HCT116 (cell line): ENCODE measurements at regions not wholly inside any gene's neighbourhood (a gene's known extent, or its start where the extent isn't known, plus 50 kb on each side); places are given as distances from the start of the nearest gene placed in this dataset.

Experiments used
- ATAC-seq: fragments of 200-7000 bp; cut with Tn5 transposase; 2 replicates; pipeline ENCODE4 v1.9.1; 2020; ENCODE audit warnings: mild to moderate bottlenecking, moderate library complexity
- BruUV-seq: library from RNA; stranded (reverse); fragments of 400-500 nt; replicated peaks from 2 replicates; lab custom pipeline; 2021; lab: Mats Ljungman, UMichigan
- CTCF ChIA-PET: fragments of 300-600 bp; sonication (Branson Sonifier 250); formaldehyde crosslinking; loops from one replicate; lab custom pipeline; 2021; ENCODE audit warnings: antibody characterized with exemption; lab: Charles Lee
- POLR2A ChIA-PET: fragments of 300-600, 350-600 bp; sonication (Branson Sonifier 250); formaldehyde crosslinking; loops from one replicate; lab custom pipeline; 2021; ENCODE audit warnings: antibody characterized with exemption; lab: Charles Lee
- RAD21 ChIA-PET, 2 experiments: fragments of 300-600 bp; sonication (Branson Sonifier 250); formaldehyde crosslinking; loops; one replicate each; lab custom pipeline; 2023; ENCODE audit warnings: low total read pairs in 2 of 2; ENCODE audit not compliant: uncharacterized antibody in 2 of 2, unreplicated experiment in 2 of 2, low non-redundant PET in 1 of 2; lab: Charles Lee
- DNase-seq: peaks from one replicate; pipeline ENCODE4 v3.0.0-alpha.2; 2010; ENCODE audit warnings: low read depth, low spot score
- H2AFZ ChIP-seq: fragments of 200-600 bp; shearing (Covaris generic), sonication (generic); 2 replicates; pipeline ENCODE4 v1.6.1; 2017; ENCODE audit warnings: low read depth, mixed run types, mixed read lengths, antibody characterized with exemption, low read length; ENCODE audit not compliant: poor library complexity, severe bottlenecking
- H3K27ac ChIP-seq: 2 replicates; pipeline ENCODE4 v1.5.1; 2012; ENCODE audit warnings: low read depth, low read length
- H3K27me3 ChIP-seq: fragments of 200-600 bp; sonication (generic); 2 replicates; pipeline ENCODE4 v1.6.1; 2016; ENCODE audit warnings: mixed run types, low read length, mixed read lengths; ENCODE audit not compliant: insufficient read depth
- H3K36me3 ChIP-seq, 2 experiments: fragments of 200-500 bp in 1 of 2; fragments of 200-600 bp in 1 of 2; sonication (Bioruptor generic) in 1 of 2; sonication (generic) in 1 of 2; 2 replicates each; pipeline versions ENCODE4 v1.5.1 to v1.6.1; 2014 to 2016; ENCODE audit warnings: low read length in 2 of 2, inconsistent platforms in 1 of 2, mixed read lengths in 1 of 2, mixed run types in 1 of 2; ENCODE audit not compliant: insufficient read depth in 2 of 2, control insufficient read depth in 1 of 2
- H3K4me1 ChIP-seq, 2 experiments: fragments of 200-600 bp in 1 of 2; sonication (generic) in 1 of 2; 2 replicates each; pipeline versions ENCODE4 v1.5.1 to v1.6.1; 2012 to 2017; ENCODE audit warnings: low read length in 2 of 2, inconsistent platforms in 1 of 2, mild to moderate bottlenecking in 1 of 2, mixed read lengths in 1 of 2, mixed run types in 1 of 2, moderate library complexity in 1 of 2; ENCODE audit not compliant: insufficient read depth in 2 of 2, control insufficient read depth in 1 of 2
- H3K4me2 ChIP-seq: fragments of 200-600 bp; sonication (generic); 2 replicates; pipeline ENCODE4 v1.6.1; 2017; ENCODE audit warnings: mixed run types, low read length, mixed read lengths
- H3K4me3 ChIP-seq, 2 experiments: fragments of 200-600 bp in 1 of 2; sonication (generic) in 1 of 2; replicated peaks in 1 of 2; 2 replicates each; pipeline ENCODE4 v1.5.1; 2011 to 2016; ENCODE audit warnings: low read length in 2 of 2, control low read depth in 1 of 2, low read depth in 1 of 2, mild to moderate bottlenecking in 1 of 2, mixed read lengths in 1 of 2, mixed run types in 1 of 2
- H3K79me2 ChIP-seq: fragments of 200-600 bp; sonication (generic); 2 replicates; pipeline ENCODE4 v1.6.1; 2017; ENCODE audit warnings: mild to moderate bottlenecking, mixed run types, low read length, moderate library complexity, mixed read lengths; ENCODE audit not compliant: insufficient read depth
- H3K9ac ChIP-seq: fragments of 200-600 bp; sonication (generic); 2 replicates; pipeline ENCODE4 v1.6.1; 2016; ENCODE audit warnings: low read length, mixed read lengths
- H3K9me2 ChIP-seq: fragments of 200-600 bp; sonication (generic), shearing (Covaris generic); 2 replicates; pipeline ENCODE4 v1.6.1; 2017; ENCODE audit warnings: mixed run types, mild to moderate bottlenecking, moderate library complexity; ENCODE audit not compliant: insufficient read depth
- H3K9me3 ChIP-seq, 2 experiments: fragments of 200-500 bp in 1 of 2; fragments of 200-600 bp in 1 of 2; sonication (Bioruptor generic) in 1 of 2; sonication (generic) in 1 of 2; 2 replicates each; pipeline ENCODE4 v1.6.1; 2014 to 2017; ENCODE audit warnings: low read length in 2 of 2, mixed read lengths in 2 of 2, inconsistent platforms in 1 of 2, low read depth in 1 of 2, mild to moderate bottlenecking in 1 of 2, mixed run types in 1 of 2, moderate library complexity in 1 of 2; ENCODE audit not compliant: control insufficient read depth in 1 of 2, insufficient read depth in 1 of 2
- H4K20me1 ChIP-seq: fragments of 200-600 bp; sonication (generic), shearing (Covaris generic); 2 replicates; pipeline ENCODE4 v1.6.1; 2017; ENCODE audit warnings: mixed run types, mild to moderate bottlenecking, moderate library complexity; ENCODE audit not compliant: insufficient read depth
- ATF3 ChIP-seq: IDR thresholded peaks from 2 replicates; pipeline ENCODE4 v1.6.1; 2012
- CBX3 ChIP-seq: IDR thresholded peaks from 2 replicates; pipeline ENCODE4 v1.6.1; 2012; ENCODE audit warnings: low read depth
- CEBPB ChIP-seq: IDR thresholded peaks from 2 replicates; pipeline ENCODE4 v1.6.1; 2012; ENCODE audit warnings: low read depth
- CTCF ChIP-seq, 3 experiments: fragments of 200-600 bp in 1 of 3; sonication (generic) in 1 of 3; IDR thresholded peaks in 2 of 3; conservative IDR thresholded peaks in 1 of 3; 2 replicates each; pipeline ENCODE4 v1.5.1; 2012 to 2017; ENCODE audit warnings: low read depth in 2 of 3, low read length in 2 of 3, antibody characterized with exemption in 1 of 3, borderline replicate concordance in 1 of 3, control low read depth in 1 of 3, mild to moderate bottlenecking in 1 of 3, mixed read lengths in 1 of 3, mixed run types in 1 of 3, moderate library complexity in 1 of 3; ENCODE audit not compliant: insufficient read depth in 1 of 3
- EGR1 ChIP-seq: IDR thresholded peaks from 2 replicates; pipeline ENCODE4 v1.6.1; 2012; ENCODE audit warnings: low read depth
- ELF1 ChIP-seq: IDR thresholded peaks from 2 replicates; pipeline ENCODE4 v1.6.1; 2012; ENCODE audit warnings: low read depth, borderline replicate concordance
- EZH2 ChIP-seq: fragments of 200-600 bp; sonication (generic); IDR thresholded peaks from 2 replicates; pipeline ENCODE4 v1.6.1; 2017; ENCODE audit warnings: antibody characterized with exemption, mixed run types
- EZH2phosphoT487 ChIP-seq: fragments of 200-600 bp; IDR thresholded peaks from 2 replicates; pipeline ENCODE4 v1.6.1; 2018; ENCODE audit warnings: antibody characterized with exemption, borderline replicate concordance
- JUND ChIP-seq: IDR thresholded peaks from 2 replicates; pipeline ENCODE4 v1.6.1; 2012
- MAX ChIP-seq: IDR thresholded peaks from 2 replicates; pipeline ENCODE4 v1.6.1; 2012
- POLR2A ChIP-seq: IDR thresholded peaks from 2 replicates; pipeline ENCODE4 v1.7.0; 2011; ENCODE audit warnings: borderline replicate concordance; ENCODE audit not compliant: insufficient read depth, insufficient read length; ENCODE audit errors: extremely low read depth
- SIN3A ChIP-seq: IDR thresholded peaks from 2 replicates; pipeline ENCODE4 v1.6.1; 2012; ENCODE audit warnings: low read depth
- SRF ChIP-seq: IDR thresholded peaks from 2 replicates; pipeline ENCODE4 v1.6.1; 2012; ENCODE audit warnings: low read depth
- TCF7L2 ChIP-seq: IDR thresholded peaks from 2 replicates; pipeline ENCODE4 v1.7.0; 2011; ENCODE audit warnings: borderline replicate concordance, inconsistent platforms; ENCODE audit not compliant: insufficient read depth, insufficient read length; ENCODE audit errors: extremely low read depth
- YY1 ChIP-seq: IDR thresholded peaks from 2 replicates; pipeline ENCODE4 v1.6.1; 2011; ENCODE audit warnings: low read length, low read depth, moderate library complexity, mild to moderate bottlenecking; ENCODE audit not compliant: insufficient replicate concordance; ENCODE audit errors: extremely low read depth
- ZBTB33 ChIP-seq: IDR thresholded peaks from 2 replicates; pipeline ENCODE4 v1.6.1; 2011; ENCODE audit warnings: mild to moderate bottlenecking, low read length, moderate library complexity; ENCODE audit not compliant: insufficient replicate concordance; ENCODE audit errors: extremely low read depth
- ZFX ChIP-seq: fragments of 450-650 bp; IDR thresholded peaks from 2 replicates; pipeline ENCODE4 v1.6.1; 2017
- ZNF274 ChIP-seq: fragments of 200-500 bp; sonication (Bioruptor generic); IDR thresholded peaks from 2 replicates; pipeline ENCODE4 v1.6.1; 2014; ENCODE audit warnings: mild to moderate bottlenecking, low read depth, low read length, inconsistent platforms
- intact Hi-C: fragments of 100-400 bp; cut with micrococcal nuclease; formaldehyde crosslinking; loops from 2 replicates; pipeline ENCODE4 v1.10.0; 2022

GRCh38 chrX:125436855-125437254 lies 117.2 kb downstream of the TEX13C start:
- no peaks in the 10 kb centered on the region for H3K9me2 ChIP-seq
- no peaks in the 10 kb centered on the region for H4K20me1 ChIP-seq
- H3K27me3 ChIP-seq, result no peaks in the 10 kb centered on the region
- TF ChIP-seq ATF3, result no peak
- no peak for TF ChIP-seq MAX
- TF ChIP-seq EGR1, result no peak
- TF ChIP-seq ZNF274, result no peak
- TF ChIP-seq POLR2A, result no peak
- no peak for TF ChIP-seq ELF1
- no peak for TF ChIP-seq SIN3A
- TF ChIP-seq ZBTB33, result no peak
- no peak for TF ChIP-seq YY1
- no peak for TF ChIP-seq EZH2phosphoT487
- TF ChIP-seq JUND, result no peak
- no peak for TF ChIP-seq EZH2
- no peak for TF ChIP-seq CTCF (IDR thresholded peaks at IDR 0.05 in 2 of 3, conservative IDR thresholded peaks at IDR 0.05 in 1 of 3; ENCODE audit: borderline replicate concordance in 1 of 3, insufficient read depth in 1 of 3, low read depth in 2 of 3, low read length in 2 of 3)
- TF ChIP-seq CBX3, result no peak
- TF ChIP-seq SRF, result no peak
- TF ChIP-seq TCF7L2, result no peak
- no peak for TF ChIP-seq ZFX
- no peak for TF ChIP-seq CEBPB
- intact Hi-C loops, result no loop called here
- H3K27ac ChIP-seq, result no peak overlapping the region
- no peak for DNase-seq
- no peak overlapping the region for H3K4me3 ChIP-seq
- H2AFZ ChIP-seq, result no peak overlapping the region
- no TSS peak for BruUV-seq
- ATAC-seq, result no peak
- ChIA-PET RAD21 (no interaction called here), CTCF (no interaction called here), POLR2A (no interaction called here)
- no peak overlapping the region for H3K9ac ChIP-seq
- no peaks in the 10 kb centered on the region for H3K79me2 ChIP-seq
- H3K4me1 ChIP-seq, result no peaks in the 10 kb centered on the region
- H3K9me3 ChIP-seq, result no peaks in the 10 kb centered on the region
- H3K4me2 ChIP-seq, result no peak overlapping the region
- no peaks in the 10 kb centered on the region for H3K36me3 ChIP-seq
